Lower lobe of right lung (tissue), 2 donors: ENCODE measurements at regions not wholly inside any gene's neighbourhood (a gene's known extent, or its start where the extent isn't known, plus 50 kb on each side); places are given as distances from the start of the nearest gene placed in this dataset.

Source experiments
- ATAC-seq, 2 donors: fragments of 200-7000 bp; cut with Tn5 transposase; one replicate each; pipeline ENCODE4 v1.9.1; 2020 to 2022; ENCODE audit warnings: mild to moderate bottlenecking in 2 of 2, moderate library complexity in 2 of 2
- DNase-seq: peaks from one replicate; pipeline ENCODE4 v3.0.0-alpha.2; 2020
- H3K27ac ChIP-seq: fragments of 200-600 bp; one replicate; pipeline ENCODE4 v1.8.0; 2022
- H3K27me3 ChIP-seq: fragments of 200-600 bp; one replicate; pipeline ENCODE4 v1.8.0; 2022; ENCODE audit warnings: low read depth
- H3K36me3 ChIP-seq: fragments of 200-600 bp; one replicate; pipeline ENCODE4 v1.8.0; 2022; ENCODE audit warnings: mild to moderate bottlenecking
- H3K4me1 ChIP-seq: fragments of 200-600 bp; one replicate; pipeline ENCODE4 v1.8.0; 2022
- H3K4me3 ChIP-seq: fragments of 200-600 bp; one replicate; pipeline ENCODE4 v1.8.0; 2022; ENCODE audit warnings: mild to moderate bottlenecking
- H3K9me3 ChIP-seq: fragments of 200-600 bp; one replicate; pipeline ENCODE4 v1.8.0; 2022
- CTCF ChIP-seq: fragments of 200-600 bp; IDR thresholded peaks from one replicate; pipeline ENCODE4 v1.8.0; 2022; ENCODE audit warnings: antibody characterized with exemption, mild to moderate bottlenecking
- intact Hi-C: fragments of 100-400 bp; cut with DNase I; formaldehyde crosslinking; loops from one replicate; pipeline ENCODE4 v1.11.0; 2022
- donor health status: DM: no; HTN: yes; CAD: no; lungs with severe emphysema.

GRCh38 chr11:133746663-133747306 lies 98.5 kb downstream of the SPATA19 start:
- peaks cover 6% of the 10 kb centered on the region for H3K27me3 ChIP-seq
- H3K4me3 ChIP-seq = no peak overlapping the region
- no peaks in the 10 kb centered on the region for H3K4me1 ChIP-seq
- no peak for DNase-seq
- no peak overlapping the region for H3K27ac ChIP-seq
- ATAC-seq = no peak
- H3K36me3 ChIP-seq = no peaks in the 10 kb centered on the region
- intact Hi-C loops = no loop called here
- no peak for TF ChIP-seq CTCF
- no peaks in the 10 kb centered on the region for H3K9me3 ChIP-seq

- no peak overlapping the region for H3K4me3 ChIP-seq
- H3K27me3 ChIP-seq = peaks cover 6% of the 10 kb centered on the region
- no peaks in the 10 kb centered on the region for H3K9me3 ChIP-seq
- no peak overlapping the region for H3K27ac ChIP-seq
- H3K4me1 ChIP-seq = no peaks in the 10 kb centered on the region
- ATAC-seq (no peak), DNase-seq (no peak)
- intact Hi-C loops = no loop called here
- H3K36me3 ChIP-seq = no peaks in the 10 kb centered on the region
- TF ChIP-seq CTCF = no peak
These were observed 99.5 kb downstream of the SPATA19 start for GRCh38 chr11:133745791-133746190.

GRCh38 chr11:133742353-133742752 lies 103.0 kb downstream of the SPATA19 start:
- no peak for TF ChIP-seq CTCF
- no peak overlapping the region for H3K4me3 ChIP-seq
- no peaks in the 10 kb centered on the region for H3K9me3 ChIP-seq
- H3K36me3 ChIP-seq = no peaks in the 10 kb centered on the region
- no peaks in the 10 kb centered on the region for H3K4me1 ChIP-seq
- DNase-seq (no peak), ATAC-seq (no peak)
- no peaks in the 10 kb centered on the region for H3K27me3 ChIP-seq
- H3K27ac ChIP-seq = no peak overlapping the region
- intact Hi-C loops = no loop called here

- TF ChIP-seq CTCF = no peak
- H3K9me3 ChIP-seq = no peaks in the 10 kb centered on the region
- H3K4me1 ChIP-seq = no peaks in the 10 kb centered on the region
- no peak overlapping the region for H3K27ac ChIP-seq
- DNase-seq = no peak
- intact Hi-C loops = no loop called here
- H3K4me3 ChIP-seq = no peak overlapping the region
- ATAC-seq = no peak
- H3K36me3 ChIP-seq = no peaks in the 10 kb centered on the region
- no peaks in the 10 kb centered on the region for H3K27me3 ChIP-seq
These were observed 104.3 kb downstream of the SPATA19 start for GRCh38 chr11:133740963-133741362.

- ATAC-seq = no peak
- intact Hi-C loops = no loop called here
These were observed 105.8 kb downstream of the SPATA19 start for GRCh38 chr11:133739481-133739880.

More at GRCh38 chr11:133739481-133739880, 105.8 kb downstream of the SPATA19 start:
- Histone ChIP-seq H3K27me3 (no peaks in the 10 kb centered on the region), H3K4me3 (no peak overlapping the region), H3K9me3 (no peaks in the 10 kb centered on the region), H3K4me1 (no peaks in the 10 kb centered on the region), H3K36me3 (no peaks in the 10 kb centered on the region), H3K27ac (no peak overlapping the region)
- TF ChIP-seq CTCF = no peak
- DNase-seq = no peak
